IPS DF 19.7 (cell line): ENCODE measurements at regions not wholly inside any gene's neighbourhood (a gene's known extent, or its start where the extent isn't known, plus 50 kb on each side); places are given as distances from the start of the nearest gene placed in this dataset.
"Not testable (repeated sequence)": the region's sequence is repeated elsewhere in the genome, so short reads cannot be mapped to it uniquely, and the experiment has no call there.

Experiments used
- DNase-seq: peaks from one replicate; pipeline ENCODE4 v3.0.0-alpha.2; 2013; ENCODE audit warnings: low read depth, low spot score

GRCh38 chr18:6570581-6571238 lies 156.0 kb upstream of the L3MBTL4 start:
- DNase-seq, result peak; percentile 45

- DNase-seq, result no peak
Observed at GRCh38 chr18:6571239-6571602, 156.5 kb upstream of the L3MBTL4 start.

GRCh38 chr18:6572192-6572591 lies 157.3 kb upstream of the ARHGAP28 start:
- DNase-seq, result not testable (repeated sequence)

GRCh38 chr18:6574631-6575030 lies 154.9 kb upstream of the ARHGAP28 start:
- DNase-seq, result no peak

- no peak for DNase-seq
Observed at GRCh38 chr18:6575908-6576307, 153.6 kb upstream of the ARHGAP28 start.

- no peak for DNase-seq
Observed at GRCh38 chr18:6576718-6577375, 152.7 kb upstream of the ARHGAP28 start.

- no peak for DNase-seq
Observed at GRCh38 chr18:6578686-6579085, 150.8 kb upstream of the ARHGAP28 start.

- DNase-seq, result no peak
Observed at GRCh38 chr18:6579486-6579885, 150.0 kb upstream of the ARHGAP28 start.

GRCh38 chr18:6580401-6580800 lies 149.1 kb upstream of the ARHGAP28 start:
- DNase-seq, result no peak

- no peak for DNase-seq
Observed at GRCh38 chr18:6589923-6590322, 139.6 kb upstream of the ARHGAP28 start.

- no peak for DNase-seq
Observed at GRCh38 chr18:6590326-6590725, 139.2 kb upstream of the ARHGAP28 start.

GRCh38 chr18:6591491-6591890 lies 138.0 kb upstream of the ARHGAP28 start:
- DNase-seq, result no peak

GRCh38 chr18:6592522-6592921 lies 137.0 kb upstream of the ARHGAP28 start:
- no peak for DNase-seq

GRCh38 chr18:6593142-6593885 lies 136.2 kb upstream of the ARHGAP28 start:
- no peak for DNase-seq

GRCh38 chr18:6595666-6596065 lies 133.8 kb upstream of the ARHGAP28 start:
- DNase-seq, result no peak

GRCh38 chr18:6598657-6599056 lies 130.9 kb upstream of the ARHGAP28 start:
- DNase-seq, result no peak

- no peak for DNase-seq
Observed at GRCh38 chr18:6600667-6601167, 128.8 kb upstream of the ARHGAP28 start.

- DNase-seq, result no peak
Observed at GRCh38 chr18:6601241-6601640, 128.3 kb upstream of the ARHGAP28 start.

GRCh38 chr18:6602365-6602764 lies 127.2 kb upstream of the ARHGAP28 start:
- DNase-seq, result no peak

- DNase-seq, result no peak
Observed at GRCh38 chr18:6604573-6604941, 125.0 kb upstream of the ARHGAP28 start.

- no peak for DNase-seq
Observed at GRCh38 chr18:6605115-6605869, 124.2 kb upstream of the ARHGAP28 start.
